ENCODE measurements at regions not wholly inside any gene's neighbourhood (a gene's known extent, or its start where the extent isn't known, plus 50 kb on each side); places are given as distances from the start of the nearest gene placed in this dataset.
"Not testable (repeated sequence)": the region's sequence is repeated elsewhere in the genome, so short reads cannot be mapped to it uniquely, and the experiment has no call there.

DNA sequence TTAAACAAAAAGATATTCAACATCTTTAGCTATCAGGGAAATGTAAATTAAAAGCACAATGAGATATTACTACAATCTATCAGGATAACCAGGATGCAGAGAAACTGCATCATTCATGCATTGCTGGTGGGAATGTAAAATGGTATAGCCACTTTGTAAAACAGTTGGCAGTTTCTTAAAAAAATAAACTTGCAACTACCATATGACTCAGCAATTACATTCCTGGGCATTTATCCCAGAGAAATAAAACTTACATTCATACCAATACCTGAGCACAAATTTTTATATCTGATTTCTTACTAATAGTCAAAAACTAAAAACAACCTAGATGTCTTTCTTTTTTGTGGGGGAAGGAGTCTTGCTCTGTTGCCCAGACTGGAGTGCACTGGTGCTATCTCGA is 190.3 kb upstream of the TAB2 start:
- DNase-seq = no peak

GRCh38 chr6:149128489-149129145 is 188.9 kb upstream of the TAB2 start:
- peak; percentile 53 for DNase-seq

DNA sequence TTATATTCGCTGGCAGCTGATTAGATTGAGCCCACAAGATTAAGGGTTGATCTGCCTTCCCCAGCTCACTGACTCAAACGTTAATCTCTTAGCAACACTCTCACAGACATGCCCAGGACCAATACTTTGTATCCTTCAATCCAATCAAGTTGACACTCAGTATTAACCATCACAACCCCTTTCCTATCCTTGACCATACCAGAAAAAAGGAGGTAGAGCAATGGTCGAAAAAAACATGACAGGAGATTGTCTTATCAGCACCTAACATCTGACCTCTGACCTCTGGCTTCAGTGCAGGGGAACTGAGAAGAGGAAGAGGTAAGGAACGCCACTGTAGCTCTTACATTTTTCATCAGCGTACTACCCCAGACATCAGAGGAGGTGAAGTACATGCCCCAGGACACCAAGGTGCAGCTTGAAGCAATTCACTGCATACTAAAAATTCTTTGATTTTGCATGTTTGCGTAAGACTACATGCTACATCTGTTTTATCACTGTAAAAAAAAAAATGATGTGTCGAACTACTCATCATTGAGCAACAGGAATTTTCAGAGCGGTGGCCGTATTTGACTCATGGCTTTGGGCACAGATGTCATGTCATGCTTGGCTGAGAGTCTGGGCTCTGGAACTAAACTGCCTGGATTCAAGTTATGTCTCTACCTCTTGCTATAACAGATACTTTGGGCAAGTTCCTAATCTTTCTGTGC is 188.0 kb upstream of the TAB2 start:
- DNase-seq = no peak

- DNase-seq = no peak
These were observed 187.4 kb upstream of the TAB2 start for GRCh38 chr6:149130090-149130489.

DNA sequence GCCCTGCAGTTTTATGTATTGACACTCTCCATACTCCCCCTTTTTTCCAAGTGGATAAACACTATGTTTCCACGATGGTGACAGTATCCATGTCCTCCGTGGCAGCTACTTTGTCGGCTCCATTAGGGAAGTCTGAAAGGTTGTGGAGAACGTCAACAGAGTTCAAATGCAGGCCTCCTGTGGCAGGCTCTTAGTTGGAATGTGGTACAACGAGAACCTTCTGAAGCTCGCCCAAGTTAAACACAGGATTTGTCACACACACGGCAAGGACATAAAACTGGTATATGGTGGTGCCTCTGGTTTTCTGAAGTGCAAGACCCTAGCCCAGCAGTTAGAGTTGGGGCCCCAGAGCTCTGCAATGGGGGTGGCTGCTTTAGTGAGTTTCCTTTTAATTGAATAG is 187.0 kb upstream of the TAB2 start:
- no peak for DNase-seq

- DNase-seq = no peak
These were observed 185.6 kb upstream of the TAB2 start for GRCh38 chr6:149131891-149132290.

GRCh38 chr6:149132336-149132735 is 185.2 kb upstream of the TAB2 start:
- no peak for DNase-seq

- no peak for DNase-seq
These were observed 183.0 kb upstream of the TAB2 start for GRCh38 chr6:149134511-149134933.

DNA sequence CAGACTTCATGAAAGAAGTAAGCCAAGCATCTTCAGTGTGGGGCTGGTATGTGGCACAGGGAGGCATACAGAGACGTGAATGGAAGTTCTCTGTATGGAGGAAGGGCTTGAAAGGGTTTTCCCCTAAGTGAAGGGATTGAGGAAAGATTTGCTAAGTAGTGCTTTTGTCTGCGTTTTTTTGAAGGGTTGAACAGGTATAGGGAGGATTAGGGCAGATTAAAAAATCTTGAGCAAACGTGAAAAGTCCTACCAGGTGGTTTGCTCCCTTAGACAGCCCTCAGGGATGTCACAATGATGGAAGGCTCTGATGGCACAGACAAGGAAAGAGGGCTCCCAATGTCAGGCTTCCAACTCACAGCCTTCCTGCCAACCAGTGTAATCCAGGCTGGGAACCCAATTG is 181.7 kb upstream of the TAB2 start:
- DNase-seq = no peak

GRCh38 chr6:149136273-149136912 is 181.1 kb upstream of the TAB2 start:
- no peak for DNase-seq

GRCh38 chr6:149136913-149137286 is 180.6 kb upstream of the TAB2 start:
- no peak for DNase-seq

GRCh38 chr6:149137594-149137993 is 179.9 kb upstream of the TAB2 start:
- DNase-seq = no peak

- DNase-seq = no peak
These were observed 179.4 kb upstream of the TAB2 start for GRCh38 chr6:149138089-149138488.

- no peak for DNase-seq
These were observed 178.7 kb upstream of the TAB2 start for GRCh38 chr6:149138699-149139294.

DNA sequence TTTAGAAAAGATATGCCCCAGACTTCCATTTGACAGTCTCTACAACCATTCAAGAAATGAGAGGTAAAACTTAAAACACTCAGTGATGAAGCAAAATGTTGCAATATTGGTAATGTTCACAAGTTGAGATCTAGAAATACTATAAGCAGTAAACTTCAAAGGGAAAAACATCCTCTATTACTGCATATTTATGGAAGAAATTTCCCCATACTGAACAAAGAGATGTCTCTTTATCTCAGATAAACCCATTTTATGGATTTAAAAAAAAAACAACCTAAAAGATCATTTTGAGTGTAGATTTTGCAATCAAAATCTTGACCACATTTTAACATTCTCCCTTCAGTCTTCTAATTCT is 177.8 kb upstream of the TAB2 start:
- peak; percentile 21 for DNase-seq

DNA sequence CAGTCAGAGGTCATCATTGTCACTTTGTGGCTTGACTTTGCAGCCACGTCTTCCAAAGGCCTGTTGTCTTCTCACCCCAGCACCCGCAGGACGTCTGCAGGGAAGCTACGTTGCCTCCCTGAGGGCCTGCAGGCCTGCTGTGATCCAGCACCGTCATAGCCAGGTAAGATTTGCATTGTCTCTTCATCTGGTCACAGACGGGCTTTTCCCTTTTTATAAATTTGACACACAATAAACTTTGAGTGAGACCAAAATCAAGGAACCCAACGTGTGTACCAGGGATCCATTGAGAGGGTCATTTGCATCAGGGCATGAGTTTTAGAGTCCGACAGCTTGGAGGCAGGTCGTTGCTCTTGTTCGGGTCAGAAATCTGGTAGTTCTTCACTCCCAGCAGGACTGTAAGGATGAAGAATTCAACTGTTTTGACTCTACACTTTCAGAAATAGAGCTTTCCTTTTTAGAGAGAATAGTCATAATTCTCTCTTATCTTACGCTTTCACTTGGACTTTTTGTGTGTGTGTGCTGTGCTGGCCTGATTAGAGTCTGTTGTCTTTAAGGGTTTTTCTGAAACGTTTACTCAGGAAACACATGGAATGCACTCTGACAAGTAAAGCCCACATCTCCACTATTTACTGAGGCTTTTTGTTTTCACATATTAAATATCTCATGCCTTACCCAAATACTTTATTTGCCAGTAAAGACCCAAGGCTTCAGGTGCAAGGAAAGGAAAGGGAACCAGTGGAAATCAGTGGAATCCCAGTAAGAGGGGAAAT is 177.2 kb upstream of the TAB2 start:
- DNase-seq = peak; percentile 85

DNA sequence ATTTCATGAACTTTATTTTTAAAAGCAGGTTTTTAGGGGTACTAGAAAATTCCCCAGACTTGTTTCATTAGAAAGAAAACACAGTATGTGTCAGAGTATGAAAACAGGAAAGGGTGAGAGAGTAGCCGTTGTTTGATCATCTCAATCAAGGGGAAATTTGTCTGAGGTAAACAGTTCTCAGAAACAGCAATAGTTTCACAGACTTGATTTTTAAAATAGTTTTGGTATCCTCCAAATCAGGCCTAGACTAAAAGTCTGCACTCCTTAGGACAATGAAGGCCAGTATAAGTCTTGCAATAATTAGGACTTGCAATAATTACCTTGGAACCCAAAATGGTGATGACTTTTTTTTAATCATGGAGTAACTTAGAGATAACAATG is 176.6 kb upstream of the TAB2 start:
- DNase-seq = peak; percentile 86

DNA sequence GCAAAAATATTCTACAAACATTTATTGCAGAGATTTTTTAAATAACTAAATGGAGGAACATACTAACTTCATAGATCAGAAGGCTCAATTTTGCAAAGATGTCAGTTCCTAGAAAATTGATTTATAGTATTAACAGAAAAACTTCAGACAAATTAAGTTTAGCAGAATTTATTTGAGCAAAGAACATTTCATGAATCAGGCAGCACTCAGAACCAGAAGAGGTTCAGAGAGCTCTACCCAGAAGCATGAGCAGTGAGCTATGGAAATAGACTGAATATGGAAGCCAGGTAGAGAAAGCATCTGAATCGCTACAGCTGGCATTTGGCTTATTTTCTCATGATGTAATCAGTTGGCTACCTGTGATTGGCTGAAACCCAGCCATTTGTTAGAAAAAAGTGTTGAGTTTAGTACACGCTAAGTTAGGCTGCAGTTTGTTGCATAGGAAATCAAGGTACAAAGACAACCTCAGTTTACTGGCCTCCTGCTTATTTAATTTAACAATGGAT is 174.5 kb upstream of the TAB2 start:
- no peak for DNase-seq

GRCh38 chr6:149145800-149146199 is 171.7 kb upstream of the TAB2 start:
- DNase-seq = not testable (repeated sequence)

DNA sequence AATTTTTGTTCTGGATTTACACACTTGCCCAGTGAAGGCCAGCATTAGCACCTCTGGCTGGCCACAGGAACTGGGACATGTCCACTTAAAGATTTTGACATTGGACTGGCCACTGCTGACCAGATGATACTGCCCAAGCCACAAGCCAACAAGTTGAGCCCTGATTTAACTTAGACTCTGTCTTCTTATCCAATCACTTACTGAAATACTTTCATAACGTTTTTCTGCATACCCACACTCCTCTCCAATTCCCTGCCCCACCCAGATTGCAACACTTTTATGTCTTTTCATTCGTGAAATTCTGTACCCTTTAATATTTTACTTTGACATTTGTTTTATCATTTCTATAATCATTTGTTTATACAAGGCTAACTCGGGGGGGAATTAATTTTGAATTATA is 170.3 kb upstream of the TAB2 start:
- no peak for DNase-seq

DNA sequence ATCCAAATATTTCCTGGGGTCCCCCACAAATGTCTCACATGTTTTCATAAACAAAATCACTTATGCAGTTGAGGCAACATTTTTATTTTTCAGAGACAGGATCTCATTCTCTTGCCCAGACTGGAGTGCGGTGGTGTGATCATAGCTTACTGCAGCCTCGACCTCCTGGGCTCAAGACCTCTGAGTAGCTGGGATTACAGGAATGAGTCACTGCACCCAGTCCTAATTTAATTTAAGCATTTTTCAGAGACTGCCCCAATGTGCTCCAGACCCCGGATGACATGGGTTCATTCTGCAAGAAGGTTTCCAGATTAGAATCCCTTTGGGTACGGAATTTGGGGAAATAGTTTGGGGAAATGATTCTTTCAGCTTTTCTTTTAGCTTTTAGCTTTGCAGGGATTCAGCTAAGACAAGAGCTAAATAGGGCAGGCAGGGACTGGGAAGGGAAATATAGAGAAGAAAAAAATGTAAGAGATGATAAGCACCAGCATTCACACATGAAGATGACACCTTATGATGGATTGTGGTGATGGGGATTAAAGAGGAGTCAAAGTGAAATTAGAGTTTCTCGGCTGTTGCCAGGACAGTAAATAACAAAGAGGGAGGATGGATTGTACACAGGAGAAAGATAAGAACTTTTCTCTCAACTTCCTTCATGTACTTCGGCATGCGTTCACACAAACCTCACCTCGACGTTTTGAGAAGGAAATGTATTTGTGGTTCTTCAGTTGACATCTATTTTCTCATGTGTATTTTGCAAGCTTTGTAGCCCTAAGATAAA is 169.4 kb upstream of the TAB2 start:
- peak; percentile 82 for DNase-seq

DNA sequence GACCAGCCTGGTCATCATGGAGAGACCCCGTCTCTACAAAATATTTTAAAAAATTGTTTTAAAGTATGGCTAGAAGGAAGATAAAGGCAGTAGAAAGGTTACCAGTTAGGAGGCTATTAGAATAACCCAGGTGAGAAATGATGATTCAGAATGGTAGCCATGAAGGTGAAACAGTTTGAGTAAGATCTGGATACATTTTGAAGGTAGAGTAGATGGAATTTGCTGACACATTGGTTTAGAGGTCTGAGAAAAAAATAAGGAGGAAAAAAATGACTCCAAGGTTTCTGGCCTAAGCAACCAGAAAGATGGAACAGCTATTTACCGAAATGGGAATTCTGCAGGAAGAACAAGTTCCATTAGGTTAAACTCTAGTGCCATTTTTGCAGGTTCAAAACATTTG is 167.9 kb upstream of the TAB2 start:
- DNase-seq = no peak

Measured in CD4-positive, alpha-beta T cell treated with Interleukin-17A for 1 hour (primary cell).